Liver (tissue), 8 donors: ENCODE measurements at regions not wholly inside any gene's neighbourhood (a gene's known extent, or its start where the extent isn't known, plus 50 kb on each side); places are given as distances from the start of the nearest gene placed in this dataset.

Experiments
- DNase-seq: peaks from one replicate; pipeline ENCODE4 v3.0.0-alpha.2; 2017; ENCODE audit warnings: low spot score
- H3K27ac ChIP-seq, 2 donors: one replicate each; pipeline ENCODE4 v1.7.0; 2013; ENCODE audit warnings: inconsistent platforms in 2 of 2, low read length in 2 of 2, control low read depth in 1 of 2, low read depth in 1 of 2, mild to moderate bottlenecking in 1 of 2
- H3K27me3 ChIP-seq, 4 donors: one replicate each; pipeline versions ENCODE4 v1.6.1 to v1.7.0; 2013; ENCODE audit warnings: low read length in 3 of 4, inconsistent platforms in 1 of 4, mild to moderate bottlenecking in 1 of 4, moderate library complexity in 1 of 4; ENCODE audit not compliant: control insufficient read depth in 4 of 4, insufficient read depth in 4 of 4
- H3K36me3 ChIP-seq, 4 donors: one replicate each; pipeline versions ENCODE4 v1.6.1 to v1.7.0; 2013; ENCODE audit warnings: low read length in 3 of 4, mild to moderate bottlenecking in 3 of 4, low read depth in 1 of 4, moderate library complexity in 1 of 4; ENCODE audit not compliant: control insufficient read depth in 4 of 4, insufficient read depth in 3 of 4
- H3K4me1 ChIP-seq, 4 donors: one replicate each; pipeline versions ENCODE4 v1.6.1 to v1.7.0; 2013; ENCODE audit warnings: low read length in 3 of 4, mild to moderate bottlenecking in 3 of 4, moderate library complexity in 1 of 4; ENCODE audit not compliant: control insufficient read depth in 4 of 4, insufficient read depth in 4 of 4
- H3K4me3 ChIP-seq, 3 donors: one replicate each; pipeline versions ENCODE4 v1.6.1 to v1.7.0; 2013; ENCODE audit warnings: low read length in 3 of 3, control low read depth in 1 of 3, low read depth in 1 of 3, mild to moderate bottlenecking in 1 of 3
- H3K9ac ChIP-seq, 2 donors: one replicate each; pipeline ENCODE4 v1.7.0; 2013; ENCODE audit warnings: low read length in 2 of 2, mild to moderate bottlenecking in 2 of 2, moderate library complexity in 2 of 2, control low read depth in 1 of 2, low read depth in 1 of 2
- H3K9me3 ChIP-seq, 4 donors: one replicate each; pipeline versions ENCODE4 v1.6.1 to v1.7.0; 2013; ENCODE audit warnings: low read length in 3 of 4; ENCODE audit not compliant: control insufficient read depth in 4 of 4
- EGR1 ChIP-seq, 2 donors: IDR thresholded peaks; 2 replicates each; pipeline ENCODE4 v1.6.1; 2016 to 2018; ENCODE audit warnings: antibody characterized with exemption in 2 of 2, low read depth in 2 of 2
- FOXA1 ChIP-seq: IDR thresholded peaks from 2 replicates; pipeline ENCODE4 v1.6.1; 2016; ENCODE audit warnings: antibody characterized with exemption
- GABPA ChIP-seq, 2 donors: IDR thresholded peaks in 1 of 2; conservative IDR thresholded peaks in 1 of 2; 2 replicates each; pipeline ENCODE4 v1.6.1; 2016; ENCODE audit warnings: antibody characterized with exemption in 2 of 2, mild to moderate bottlenecking in 1 of 2, moderate library complexity in 1 of 2
- HNF4A ChIP-seq, 2 donors: conservative IDR thresholded peaks; 2 replicates each; pipeline ENCODE4 v1.6.1; 2016; ENCODE audit warnings: antibody characterized with exemption in 2 of 2, mild to moderate bottlenecking in 2 of 2
- HNF4G ChIP-seq: IDR thresholded peaks from 2 replicates; pipeline ENCODE4 v1.6.1; 2016; ENCODE audit warnings: antibody characterized with exemption
- JUND ChIP-seq, 2 donors: IDR thresholded peaks; 2 replicates each; pipeline ENCODE4 v1.6.1; 2016; ENCODE audit warnings: antibody characterized with exemption in 2 of 2
- NR2F2 ChIP-seq: IDR thresholded peaks from 2 replicates; pipeline ENCODE4 v1.6.1; 2016; ENCODE audit warnings: antibody characterized with exemption
- RAD21 ChIP-seq, 2 donors: IDR thresholded peaks; 2 replicates each; pipeline ENCODE4 v1.6.1; 2016; ENCODE audit warnings: antibody characterized with exemption in 2 of 2, mild to moderate bottlenecking in 2 of 2
- REST ChIP-seq: IDR thresholded peaks from 2 replicates; pipeline ENCODE4 v1.6.1; 2016; ENCODE audit warnings: antibody characterized with exemption, mild to moderate bottlenecking
- RXRA ChIP-seq, 2 donors: IDR thresholded peaks; 2 replicates each; pipeline ENCODE4 v1.6.1; 2017 to 2018; ENCODE audit warnings: antibody characterized with exemption in 2 of 2, mild to moderate bottlenecking in 1 of 2
- TAF1 ChIP-seq: conservative IDR thresholded peaks from 2 replicates; pipeline ENCODE4 v1.6.1; 2016; ENCODE audit warnings: antibody characterized with exemption, mild to moderate bottlenecking
- YY1 ChIP-seq: IDR thresholded peaks from 2 replicates; pipeline ENCODE4 v1.6.1; 2016; ENCODE audit warnings: antibody characterized with exemption, mild to moderate bottlenecking
- WGBS: extraction: QIAGEN DNeasy Blood & Tissue Kit; methylation state at CpG from one replicate; pipeline ENCODE4 v1.1.7; 2013; 5-methylcytosine and 5-hydroxymethylcytosine counted together
- TF ChIP-seq, protein P1 (sequence below): IDR thresholded peaks from 2 replicates; pipeline ENCODE4 v1.6.1; 2016; ENCODE audit warnings: antibody characterized with exemption
- TF ChIP-seq, protein P2 (sequence below): fragments of 150-350 bp; IDR thresholded peaks from 2 replicates; pipeline ENCODE4 v1.5.1; 2017; ENCODE audit warnings: improper control_type of control experiment, low read depth, low read length; ENCODE audit not compliant: missing input control
- TF ChIP-seq, protein P3 (sequence below): IDR thresholded peaks from 2 replicates; pipeline ENCODE4 v1.6.1; 2016; ENCODE audit warnings: antibody characterized with exemption
- donor health status: healthy.
- donor health status: healthy.
- donor health status: healthy.
- donor health status: healthy.
- donor health status: healthy.

DNA sequence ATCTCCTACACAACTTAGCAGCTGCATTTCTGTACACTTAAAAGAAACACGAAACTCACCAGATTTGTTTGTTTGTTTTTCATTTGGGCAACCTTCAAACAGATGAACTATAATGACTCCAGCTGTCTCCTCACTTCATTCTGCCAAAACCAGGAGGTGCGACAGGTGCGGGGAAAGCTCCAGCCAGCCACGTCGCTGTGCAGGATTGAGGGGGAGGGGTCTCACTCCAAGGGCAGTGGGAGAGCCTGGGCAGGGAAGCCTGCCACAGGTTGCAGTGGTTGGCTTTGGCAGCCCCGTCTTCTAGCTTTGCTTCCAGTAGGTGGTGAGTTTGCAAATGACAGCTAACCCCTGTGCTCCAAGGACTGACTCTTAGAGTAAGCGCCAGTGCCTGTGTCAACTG is 215.8 kb downstream of the CEMIP2 start:
- no peak overlapping the region for H3K9ac ChIP-seq
- no peaks in the 10 kb centered on the region for H3K27me3 ChIP-seq
- peak overlapping the region in 2 of 3 donors; percentile 27 for H3K4me3 ChIP-seq
- no peak for DNase-seq
- no peak for TF ChIP-seq FOXA1
- peak in 1 of 2 donors; percentile 11 for TF ChIP-seq RAD21 (IDR thresholded peaks at IDR 0.05)
- H3K4me1 ChIP-seq, result peaks cover 0 to 10% (median 5%) of the 10 kb centered on the region in 4 donors
- no peaks in the 10 kb centered on the region for H3K36me3 ChIP-seq
- H3K9me3 ChIP-seq, result no peaks in the 10 kb centered on the region
- no peak overlapping the region for H3K27ac ChIP-seq
- 12% methylated on average over 7 of the region's 7 CpGs for WGBS

GRCh38 chr9:71549023-71549422 is 219.3 kb downstream of the CEMIP2 start:
- DNase-seq, result no peak
- TF ChIP-seq, protein P1, sequence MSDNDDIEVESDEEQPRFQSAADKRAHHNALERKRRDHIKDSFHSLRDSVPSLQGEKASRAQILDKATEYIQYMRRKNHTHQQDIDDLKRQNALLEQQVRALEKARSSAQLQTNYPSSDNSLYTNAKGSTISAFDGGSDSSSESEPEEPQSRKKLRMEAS, result no peak
- no peak for TF ChIP-seq HNF4G
- TF ChIP-seq FOXA1, result no peak
- TF ChIP-seq, protein P2, sequence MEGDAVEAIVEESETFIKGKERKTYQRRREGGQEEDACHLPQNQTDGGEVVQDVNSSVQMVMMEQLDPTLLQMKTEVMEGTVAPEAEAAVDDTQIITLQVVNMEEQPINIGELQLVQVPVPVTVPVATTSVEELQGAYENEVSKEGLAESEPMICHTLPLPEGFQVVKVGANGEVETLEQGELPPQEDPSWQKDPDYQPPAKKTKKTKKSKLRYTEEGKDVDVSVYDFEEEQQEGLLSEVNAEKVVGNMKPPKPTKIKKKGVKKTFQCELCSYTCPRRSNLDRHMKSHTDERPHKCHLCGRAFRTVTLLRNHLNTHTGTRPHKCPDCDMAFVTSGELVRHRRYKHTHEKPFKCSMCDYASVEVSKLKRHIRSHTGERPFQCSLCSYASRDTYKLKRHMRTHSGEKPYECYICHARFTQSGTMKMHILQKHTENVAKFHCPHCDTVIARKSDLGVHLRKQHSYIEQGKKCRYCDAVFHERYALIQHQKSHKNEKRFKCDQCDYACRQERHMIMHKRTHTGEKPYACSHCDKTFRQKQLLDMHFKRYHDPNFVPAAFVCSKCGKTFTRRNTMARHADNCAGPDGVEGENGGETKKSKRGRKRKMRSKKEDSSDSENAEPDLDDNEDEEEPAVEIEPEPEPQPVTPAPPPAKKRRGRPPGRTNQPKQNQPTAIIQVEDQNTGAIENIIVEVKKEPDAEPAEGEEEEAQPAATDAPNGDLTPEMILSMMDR, result no peak
- no peak for TF ChIP-seq HNF4A (conservative IDR thresholded peaks at IDR 0.05)
- no peak for TF ChIP-seq RXRA (IDR thresholded peaks at IDR 0.05)
- TF ChIP-seq REST, result no peak
- no peak for TF ChIP-seq YY1
- TF ChIP-seq EGR1 (IDR thresholded peaks at IDR 0.05; ENCODE audit: low read depth in 2 of 2), result no peak
- no peak for TF ChIP-seq TAF1
- TF ChIP-seq, protein P3, sequence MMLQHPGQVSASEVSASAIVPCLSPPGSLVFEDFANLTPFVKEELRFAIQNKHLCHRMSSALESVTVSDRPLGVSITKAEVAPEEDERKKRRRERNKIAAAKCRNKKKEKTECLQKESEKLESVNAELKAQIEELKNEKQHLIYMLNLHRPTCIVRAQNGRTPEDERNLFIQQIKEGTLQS, result no peak
- TF ChIP-seq NR2F2, result no peak
- no peak for TF ChIP-seq RAD21 (IDR thresholded peaks at IDR 0.05)
- TF ChIP-seq JUND (IDR thresholded peaks at IDR 0.05), result no peak
- no peak for TF ChIP-seq GABPA (IDR thresholded peaks at IDR 0.05 in 1 of 2, conservative IDR thresholded peaks at IDR 0.05 in 1 of 2)

More at GRCh38 chr9:71549023-71549422, 219.3 kb downstream of the CEMIP2 start:
- Histone ChIP-seq H3K27me3 (no peaks in the 10 kb centered on the region), H3K9me3 (no peaks in the 10 kb centered on the region), H3K4me1 (peaks cover 0 to 10% (median 5%) of the 10 kb centered on the region in 4 donors), H3K9ac (no peak overlapping the region), H3K36me3 (no peaks in the 10 kb centered on the region), H3K4me3 (no peak overlapping the region), H3K27ac (no peak overlapping the region)
- 79% methylated on average over 2 of the region's 2 CpGs for WGBS
